ENCODE measurements at regions not wholly inside any gene's neighbourhood (a gene's known extent, or its start where the extent isn't known, plus 50 kb on each side); places are given as distances from the start of the nearest gene placed in this dataset.

GRCh38 chr13:81406022-81406421 is 1065.1 kb upstream of the SPRY2 start:
- Histone ChIP-seq H3K4me2 (ENCODE audit: low read length) (no peak overlapping the region), H3K4me1 (ENCODE audit: insufficient read depth, low read length, poor library complexity, severe bottlenecking) (no peaks in the 10 kb centered on the region), H3K4me3 (ENCODE audit: low read depth, low read length, poor library complexity, severe bottlenecking) (no peak overlapping the region), H3K9me3 (ENCODE audit: low read length) (no peaks in the 10 kb centered on the region), H4K20me1 (ENCODE audit: insufficient read depth, low read length) (no peaks in the 10 kb centered on the region), H3K27ac (ENCODE audit: low read depth, low read length, poor library complexity, severe bottlenecking) (no peak overlapping the region), H2AFZ (ENCODE audit: low read length) (no peak overlapping the region), H3K79me2 (ENCODE audit: insufficient read depth, low read depth, low read length) (no peaks in the 10 kb centered on the region), H3K9me2 (ENCODE audit: insufficient read depth, low read length) (no peaks in the 10 kb centered on the region), H3K36me3 (ENCODE audit: insufficient read depth, low read length) (no peaks in the 10 kb centered on the region)
- no peak for DNase-seq (ENCODE audit: low spot score)
- BruUV-seq (replicated peaks): no TSS peak
- ChIA-PET CTCF (ENCODE audit: unreplicated experiment) (no interaction called here), POLR2A (interaction anchor here (0.7 kb wide), 1 partner anchor 57 kb away, joined by 3 read pairs; no protein-coding TSS in a partner anchor)
- TF ChIP-seq CTCF (conservative IDR thresholded peaks at IDR 0.05; ENCODE audit: low read length): no peak
- TF ChIP-seq EZH2phosphoT487 (IDR thresholded peaks at IDR 0.05; ENCODE audit: borderline replicate concordance, low read depth, low read length): no peak
- intact Hi-C loops (cut with micrococcal nuclease; ENCODE audit: unreplicated experiment): no loop called here

GRCh38 chr13:81396192-81396591 is 1055.3 kb upstream of the SPRY2 start:
- no peaks in the 10 kb centered on the region for H3K36me3 ChIP-seq (ENCODE audit: insufficient read depth, low read length)
- H3K9me3 ChIP-seq (ENCODE audit: low read length): no peaks in the 10 kb centered on the region
- H3K4me2 ChIP-seq (ENCODE audit: low read length): no peak overlapping the region
- POLR2A ChIA-PET: no interaction called here
- CTCF ChIA-PET (ENCODE audit: unreplicated experiment): no interaction called here
- H3K4me1 ChIP-seq (ENCODE audit: insufficient read depth, low read length, poor library complexity, severe bottlenecking): no peaks in the 10 kb centered on the region
- TF ChIP-seq CTCF (conservative IDR thresholded peaks at IDR 0.05; ENCODE audit: low read length): no peak
- no peak for TF ChIP-seq EZH2phosphoT487 (IDR thresholded peaks at IDR 0.05; ENCODE audit: borderline replicate concordance, low read depth, low read length)
- no peaks in the 10 kb centered on the region for H3K79me2 ChIP-seq (ENCODE audit: insufficient read depth, low read depth, low read length)
- H4K20me1 ChIP-seq (ENCODE audit: insufficient read depth, low read length): no peaks in the 10 kb centered on the region
- H3K4me3 ChIP-seq (ENCODE audit: low read depth, low read length, poor library complexity, severe bottlenecking): no peak overlapping the region
- no peak overlapping the region for H3K27ac ChIP-seq (ENCODE audit: low read depth, low read length, poor library complexity, severe bottlenecking)
- H2AFZ ChIP-seq (ENCODE audit: low read length): no peak overlapping the region
- no peaks in the 10 kb centered on the region for H3K9me2 ChIP-seq (ENCODE audit: insufficient read depth, low read length)
- DNase-seq (ENCODE audit: low spot score): no peak
- BruUV-seq (replicated peaks): no TSS peak
- intact Hi-C loops (cut with micrococcal nuclease; ENCODE audit: unreplicated experiment): no loop called here

GRCh38 chr13:81395368-81395767 is 1054.4 kb upstream of the SPRY2 start:
- H3K9me2 ChIP-seq (ENCODE audit: insufficient read depth, low read length): no peaks in the 10 kb centered on the region
- ChIA-PET CTCF (ENCODE audit: unreplicated experiment) (no interaction called here), POLR2A (no interaction called here)
- no peak for DNase-seq (ENCODE audit: low spot score)
- no peaks in the 10 kb centered on the region for H4K20me1 ChIP-seq (ENCODE audit: insufficient read depth, low read length)
- no TSS peak for BruUV-seq (replicated peaks)
- H3K4me3 ChIP-seq (ENCODE audit: low read depth, low read length, poor library complexity, severe bottlenecking): no peak overlapping the region
- H3K79me2 ChIP-seq (ENCODE audit: insufficient read depth, low read depth, low read length): no peaks in the 10 kb centered on the region
- no peaks in the 10 kb centered on the region for H3K9me3 ChIP-seq (ENCODE audit: low read length)
- H3K4me1 ChIP-seq (ENCODE audit: insufficient read depth, low read length, poor library complexity, severe bottlenecking): no peaks in the 10 kb centered on the region
- no peak overlapping the region for H3K4me2 ChIP-seq (ENCODE audit: low read length)
- H3K27ac ChIP-seq (ENCODE audit: low read depth, low read length, poor library complexity, severe bottlenecking): no peak overlapping the region
- H2AFZ ChIP-seq (ENCODE audit: low read length): no peak overlapping the region
- intact Hi-C loops (cut with micrococcal nuclease; ENCODE audit: unreplicated experiment): no loop called here
- TF ChIP-seq EZH2phosphoT487 (IDR thresholded peaks at IDR 0.05; ENCODE audit: borderline replicate concordance, low read depth, low read length): no peak
- TF ChIP-seq CTCF (conservative IDR thresholded peaks at IDR 0.05; ENCODE audit: low read length): no peak
- H3K36me3 ChIP-seq (ENCODE audit: insufficient read depth, low read length): no peaks in the 10 kb centered on the region
